Osteoblast (primary cell): ENCODE measurements at regions not wholly inside any gene's neighbourhood (a gene's known extent, or its start where the extent isn't known, plus 50 kb on each side); places are given as distances from the start of the nearest gene placed in this dataset.

Source experiments
- DNase-seq: peaks from one replicate; pipeline ENCODE4 v3.0.0; 2011; ENCODE audit warnings: low spot score, mixed read lengths; ENCODE audit not compliant: insufficient read length; ENCODE audit errors: missing footprints
- H2AFZ ChIP-seq: 2 replicates; pipeline ENCODE4 v1.6.0; 2011; ENCODE audit warnings: mild to moderate bottlenecking, low read length
- H3K27ac ChIP-seq: 2 replicates; pipeline ENCODE4 v1.5.1; 2011; ENCODE audit warnings: mild to moderate bottlenecking, low read depth, low read length, moderate library complexity
- H3K27me3 ChIP-seq: 2 replicates; pipeline ENCODE4 v1.6.0; 2012; ENCODE audit warnings: mild to moderate bottlenecking, control low read depth, inconsistent platforms, low read length, moderate library complexity; ENCODE audit not compliant: insufficient read depth
- H3K36me3 ChIP-seq: 2 replicates; pipeline ENCODE4 v1.5.1; 2011; ENCODE audit warnings: mild to moderate bottlenecking, low read length, control low read depth, moderate library complexity; ENCODE audit not compliant: insufficient read depth
- H3K4me1 ChIP-seq: 2 replicates; pipeline ENCODE4 v1.5.1; 2011; ENCODE audit warnings: mild to moderate bottlenecking, low read length, control low read depth, moderate library complexity; ENCODE audit not compliant: insufficient read depth
- H3K4me2 ChIP-seq: 2 replicates; pipeline ENCODE4 v1.6.0; 2011; ENCODE audit warnings: mild to moderate bottlenecking, low read length; ENCODE audit not compliant: insufficient read depth
- H3K4me3 ChIP-seq: fragments of 200-600 bp; sonication (generic); 3 replicates; pipeline ENCODE4 v1.5.1; 2012; ENCODE audit warnings: mild to moderate bottlenecking, low read length, inconsistent platforms; ENCODE audit not compliant: insufficient read depth
- H3K79me2 ChIP-seq: 2 replicates; pipeline ENCODE4 v1.6.0; 2012; ENCODE audit warnings: mild to moderate bottlenecking, low read length, control low read depth, inconsistent platforms; ENCODE audit not compliant: insufficient read depth
- H3K9me3 ChIP-seq: 2 replicates; pipeline ENCODE4 v1.5.1; 2011; ENCODE audit warnings: low read depth, low read length, control low read depth
- H4K20me1 ChIP-seq: 2 replicates; pipeline ENCODE4 v1.6.0; 2012; ENCODE audit warnings: mild to moderate bottlenecking, low read length, control low read depth; ENCODE audit not compliant: insufficient read depth
- TF ChIP-seq, protein P1 (sequence below): IDR thresholded peaks from 2 replicates; pipeline ENCODE4 v1.5.1; 2011; ENCODE audit warnings: mild to moderate bottlenecking, low read depth, low read length, moderate library complexity; ENCODE audit errors: extremely low read depth

DNA sequence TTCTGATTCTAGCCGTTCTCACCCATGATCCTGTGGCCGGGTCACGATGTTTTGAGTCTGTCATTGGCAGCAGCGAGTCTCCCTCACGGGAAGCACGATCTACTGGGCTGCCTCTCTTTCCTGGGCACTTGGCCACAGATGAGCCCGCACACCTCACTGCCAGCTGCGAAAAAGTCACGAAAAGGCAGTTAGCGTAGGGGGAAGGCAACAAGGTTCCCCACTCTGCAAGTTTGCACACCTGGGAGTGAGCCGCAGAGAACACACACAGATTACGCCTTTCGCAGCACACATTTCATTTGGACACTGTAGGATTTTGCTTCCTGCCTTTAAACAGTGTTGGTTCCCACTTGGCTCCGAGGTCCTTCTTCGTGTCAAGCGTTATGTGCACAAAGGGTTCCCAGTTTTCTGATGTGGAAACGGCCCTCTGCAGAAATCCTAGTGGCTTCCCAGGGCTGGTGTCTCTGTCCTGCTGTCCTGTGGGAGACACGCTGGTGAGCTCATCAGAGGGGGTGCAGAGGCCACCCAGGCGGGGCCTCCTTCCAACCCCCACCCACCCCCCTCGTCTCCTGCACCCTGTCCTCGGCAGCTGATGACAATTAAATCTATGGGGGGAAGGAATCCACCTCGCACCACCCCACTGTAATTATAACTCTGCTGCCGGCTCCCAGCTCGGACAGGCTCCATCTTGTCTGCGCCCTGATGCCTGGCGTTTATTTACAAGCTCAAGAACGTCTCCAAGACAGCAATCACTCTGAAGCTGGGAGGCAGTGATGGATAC, 157.3 kb upstream of the SALL3 start:
- no peaks in the 10 kb centered on the region for H3K79me2 ChIP-seq
- no peaks in the 10 kb centered on the region for H3K36me3 ChIP-seq
- TF ChIP-seq, protein P1, sequence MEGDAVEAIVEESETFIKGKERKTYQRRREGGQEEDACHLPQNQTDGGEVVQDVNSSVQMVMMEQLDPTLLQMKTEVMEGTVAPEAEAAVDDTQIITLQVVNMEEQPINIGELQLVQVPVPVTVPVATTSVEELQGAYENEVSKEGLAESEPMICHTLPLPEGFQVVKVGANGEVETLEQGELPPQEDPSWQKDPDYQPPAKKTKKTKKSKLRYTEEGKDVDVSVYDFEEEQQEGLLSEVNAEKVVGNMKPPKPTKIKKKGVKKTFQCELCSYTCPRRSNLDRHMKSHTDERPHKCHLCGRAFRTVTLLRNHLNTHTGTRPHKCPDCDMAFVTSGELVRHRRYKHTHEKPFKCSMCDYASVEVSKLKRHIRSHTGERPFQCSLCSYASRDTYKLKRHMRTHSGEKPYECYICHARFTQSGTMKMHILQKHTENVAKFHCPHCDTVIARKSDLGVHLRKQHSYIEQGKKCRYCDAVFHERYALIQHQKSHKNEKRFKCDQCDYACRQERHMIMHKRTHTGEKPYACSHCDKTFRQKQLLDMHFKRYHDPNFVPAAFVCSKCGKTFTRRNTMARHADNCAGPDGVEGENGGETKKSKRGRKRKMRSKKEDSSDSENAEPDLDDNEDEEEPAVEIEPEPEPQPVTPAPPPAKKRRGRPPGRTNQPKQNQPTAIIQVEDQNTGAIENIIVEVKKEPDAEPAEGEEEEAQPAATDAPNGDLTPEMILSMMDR, result no peak
- no peaks in the 10 kb centered on the region for H3K4me1 ChIP-seq
- no peak overlapping the region for H3K4me2 ChIP-seq
- H2AFZ ChIP-seq, result no peak overlapping the region
- H3K27ac ChIP-seq, result no peak overlapping the region
- H3K27me3 ChIP-seq, result no peaks in the 10 kb centered on the region
- no peak for DNase-seq
- no peaks in the 10 kb centered on the region for H4K20me1 ChIP-seq
- no peak overlapping the region for H3K4me3 ChIP-seq
- no peaks in the 10 kb centered on the region for H3K9me3 ChIP-seq

DNA sequence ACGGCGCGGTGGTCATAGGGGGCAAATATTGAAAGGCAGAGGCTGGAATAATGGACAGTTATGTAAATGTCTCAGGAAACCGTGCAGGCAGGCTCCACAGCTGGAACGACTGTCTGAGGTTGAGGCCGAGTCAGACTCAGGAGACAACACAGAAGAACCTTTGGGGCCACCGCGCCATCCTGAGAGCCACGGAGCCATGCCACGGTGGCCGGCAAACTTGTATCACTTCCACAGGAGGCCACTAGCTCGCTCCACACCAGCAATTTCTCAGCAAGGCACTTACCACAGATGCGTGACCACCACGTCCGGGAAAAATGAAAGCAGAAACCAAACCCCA, 156.7 kb upstream of the SALL3 start:
- Histone ChIP-seq H3K4me2 (no peak overlapping the region), H3K4me3 (no peak overlapping the region), H2AFZ (no peak overlapping the region), H3K27me3 (no peaks in the 10 kb centered on the region), H3K36me3 (no peaks in the 10 kb centered on the region), H3K27ac (no peak overlapping the region), H3K79me2 (no peaks in the 10 kb centered on the region), H3K4me1 (no peaks in the 10 kb centered on the region), H3K9me3 (no peaks in the 10 kb centered on the region), H4K20me1 (no peaks in the 10 kb centered on the region)
- no peak for DNase-seq
- TF ChIP-seq, protein P1, result no peak

DNA sequence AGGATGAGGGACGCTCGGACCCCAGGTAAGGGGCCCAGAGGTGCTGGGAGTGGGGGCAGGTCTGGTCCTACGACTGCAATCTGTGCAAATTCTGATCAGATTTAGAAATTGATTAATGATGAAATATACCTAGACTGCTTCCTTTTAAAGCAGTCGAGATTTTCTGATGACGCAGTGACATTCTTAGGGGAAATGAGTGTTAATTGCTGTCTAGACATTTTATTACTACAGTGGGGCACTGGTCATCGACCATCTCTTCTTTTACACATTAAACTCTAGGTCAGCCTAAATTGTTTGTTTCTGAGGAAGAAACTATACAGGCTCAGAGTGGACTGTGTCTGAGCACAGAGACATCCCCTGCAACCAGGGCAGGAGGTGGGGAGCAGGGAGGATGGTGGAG, 154.4 kb upstream of the SALL3 start:
- peaks cover 3% of the 10 kb centered on the region for H3K9me3 ChIP-seq
- no peak overlapping the region for H3K4me2 ChIP-seq
- TF ChIP-seq, protein P1, result no peak

DNA sequence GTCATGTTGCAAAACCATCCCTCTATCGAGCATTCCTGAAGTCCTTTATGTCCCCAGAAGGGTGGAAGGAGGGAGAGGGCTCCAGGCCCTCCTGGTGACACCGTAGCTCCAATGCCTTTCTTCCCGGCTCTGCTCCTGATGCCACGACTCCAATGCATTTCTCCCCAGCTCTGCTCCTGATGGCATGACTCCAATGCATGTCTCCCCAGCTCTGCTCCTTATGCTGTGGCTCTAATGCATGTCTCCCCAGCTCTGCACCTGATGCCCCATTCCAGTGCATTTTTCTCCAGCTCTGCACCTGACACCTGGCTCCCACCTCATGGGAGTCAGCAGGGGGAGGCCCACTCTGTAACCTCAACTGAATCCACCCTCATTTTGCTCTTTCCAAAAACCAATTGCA, 153.0 kb upstream of the SALL3 start:
- H3K79me2 ChIP-seq, result no peaks in the 10 kb centered on the region
- no peak overlapping the region for H3K27ac ChIP-seq
- H3K4me3 ChIP-seq, result no peak overlapping the region
- H3K4me1 ChIP-seq, result no peaks in the 10 kb centered on the region
- no peaks in the 10 kb centered on the region for H4K20me1 ChIP-seq
- H3K27me3 ChIP-seq, result no peaks in the 10 kb centered on the region
- H3K36me3 ChIP-seq, result no peaks in the 10 kb centered on the region
- no peak overlapping the region for H3K4me2 ChIP-seq
- H2AFZ ChIP-seq, result no peak overlapping the region
- TF ChIP-seq, protein P1, result no peak
- H3K9me3 ChIP-seq, result peaks cover 3% of the 10 kb centered on the region
- no peak for DNase-seq

More for the DNA sequence above, 154.4 kb upstream of the SALL3 start:
- Histone ChIP-seq H3K36me3 (no peaks in the 10 kb centered on the region), H3K4me1 (no peaks in the 10 kb centered on the region), H3K79me2 (no peaks in the 10 kb centered on the region), H4K20me1 (no peaks in the 10 kb centered on the region), H3K27ac (no peak overlapping the region), H2AFZ (no peak overlapping the region), H3K4me3 (no peak overlapping the region), H3K27me3 (no peaks in the 10 kb centered on the region)
- no peak for DNase-seq
